ENCODE measurements at regions not wholly inside any gene's neighbourhood (a gene's known extent, or its start where the extent isn't known, plus 50 kb on each side); places are given as distances from the start of the nearest gene placed in this dataset.

DNA sequence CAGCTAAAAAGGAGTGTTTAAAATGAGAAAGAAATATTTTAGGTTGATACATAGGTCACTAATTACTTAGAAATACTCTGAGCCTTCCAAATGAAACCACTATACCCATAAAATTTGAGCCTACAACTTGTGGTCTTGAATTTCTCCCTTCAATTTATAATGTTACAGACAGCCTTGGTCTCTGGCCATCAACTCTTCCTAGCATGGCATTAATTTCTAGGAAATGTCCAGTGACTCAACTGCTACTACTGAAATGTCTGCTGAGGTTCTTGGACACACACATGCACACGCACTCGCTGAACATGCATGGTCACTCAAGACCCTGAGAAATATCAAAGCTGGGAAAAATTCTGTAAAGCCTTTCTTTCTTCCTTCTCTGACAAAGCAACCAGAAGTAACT, 61.1 kb upstream of the SAMSN1 start:
- DNase-seq: no peak

DNA sequence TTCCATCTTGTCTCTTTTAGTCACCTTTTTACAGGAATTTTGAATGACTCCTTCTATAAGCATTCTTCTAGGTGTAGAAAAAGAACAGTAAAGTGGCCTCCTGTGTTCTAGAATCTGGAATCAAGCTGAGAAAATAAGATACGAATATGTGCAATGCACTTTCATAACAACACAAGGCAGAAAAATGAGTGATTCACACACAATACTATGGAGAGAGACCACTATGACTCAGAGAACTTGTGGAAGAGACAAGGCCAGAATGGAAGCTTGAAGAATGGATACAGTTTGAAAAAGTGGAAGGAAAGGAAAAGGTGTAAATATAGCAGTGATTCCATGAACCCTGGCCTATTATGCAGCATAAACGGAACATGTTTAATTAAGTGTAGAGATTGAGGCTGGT, 57.1 kb upstream of the SAMSN1 start:
- peak; percentile 9 to 48 for DNase-seq

DNA sequence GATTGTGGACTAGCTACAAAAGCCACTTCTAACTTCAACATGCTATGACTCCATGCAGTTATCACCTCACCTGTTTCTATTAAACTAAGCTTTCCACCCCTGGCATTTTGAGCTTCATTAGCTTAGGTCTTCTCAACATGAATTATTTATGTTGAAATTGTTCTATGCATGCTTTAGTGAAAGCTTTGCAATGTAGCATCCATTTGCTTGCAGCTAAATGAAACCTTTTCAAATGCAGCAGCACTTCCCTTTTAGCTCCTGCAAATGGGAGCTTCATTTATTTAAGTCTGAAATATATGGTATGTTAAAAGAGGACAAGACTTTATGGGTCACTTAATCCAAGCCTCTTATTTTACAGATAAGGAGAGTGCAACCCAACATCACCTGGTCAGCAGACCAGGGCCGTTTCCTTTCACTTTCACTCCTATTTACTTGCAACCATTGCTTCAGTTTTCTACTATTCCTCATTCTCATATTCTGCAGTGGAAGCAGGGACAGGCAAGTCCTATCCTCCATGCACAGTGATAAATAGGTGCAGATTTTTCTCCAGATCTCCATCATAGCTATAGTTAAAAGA, 56.4 kb upstream of the SAMSN1 start:
- DNase-seq: peak; percentile 23 to 36

DNA sequence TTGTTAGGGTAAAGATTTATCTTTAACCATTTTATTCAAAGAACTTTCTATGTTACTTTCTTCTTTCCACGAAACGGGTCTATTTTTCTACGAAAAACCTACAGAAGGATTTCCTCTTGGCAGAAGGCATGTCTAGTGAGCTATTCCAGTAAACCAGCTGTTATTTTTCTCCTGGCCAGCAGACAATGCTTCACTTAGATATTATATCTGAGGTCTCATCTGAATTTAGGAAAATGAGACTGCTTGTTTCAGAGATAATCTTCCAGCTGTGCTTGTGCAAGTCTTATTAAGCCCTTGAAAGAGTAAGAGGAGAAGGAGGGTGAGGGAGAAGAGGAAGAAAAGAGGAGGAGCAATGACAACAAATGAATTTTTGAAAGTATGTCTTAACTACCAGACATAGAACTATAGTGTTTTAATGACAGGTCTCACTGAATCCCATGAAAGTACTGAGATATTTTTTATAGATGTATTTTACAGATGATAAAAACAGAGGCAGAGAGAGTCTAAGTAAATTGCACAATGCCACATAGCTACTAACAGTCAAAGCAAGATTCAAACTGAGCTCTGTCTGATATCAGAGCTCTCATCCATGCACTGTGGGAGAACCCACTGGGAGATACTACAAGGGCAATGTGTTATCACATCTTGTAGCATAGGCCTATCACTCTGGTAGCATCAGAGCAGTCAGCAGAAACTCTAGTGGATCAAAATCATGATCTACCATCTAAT, 54.6 kb upstream of the SAMSN1 start:
- DNase-seq: no peak

DNA sequence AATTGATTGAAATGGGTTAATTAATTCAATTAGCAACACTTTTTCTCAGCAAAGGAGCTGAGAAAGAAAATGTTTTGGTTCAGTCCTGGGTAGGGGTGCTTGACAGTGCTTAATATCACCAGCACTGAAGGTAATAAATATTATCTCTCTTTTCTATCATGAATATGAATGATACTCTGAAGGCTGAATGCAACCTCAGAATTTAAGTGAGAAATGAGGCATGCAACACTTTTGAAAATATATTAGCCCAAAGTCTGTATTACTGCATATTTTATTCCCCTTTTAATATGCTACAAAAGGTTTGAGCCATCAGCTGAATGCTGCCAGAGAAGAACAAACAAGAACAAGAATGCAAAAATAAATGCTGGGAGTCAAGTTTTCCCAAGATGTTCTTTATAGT, 52.0 kb upstream of the SAMSN1 start:
- DNase-seq: no peak

Measured in inflammatory macrophage (primary cell).